AG10803 (cell line): ENCODE measurements at regions not wholly inside any gene's neighbourhood (a gene's known extent, or its start where the extent isn't known, plus 50 kb on each side); places are given as distances from the start of the nearest gene placed in this dataset.

ENCODE experiments used
- DNase-seq: peaks from one replicate; pipeline ENCODE4 v3.0.0; 2010; ENCODE audit warnings: low read depth
- H3K4me3 ChIP-seq: 2 replicates; pipeline ENCODE4 v1.5.1; 2011; ENCODE audit warnings: mild to moderate bottlenecking, low read length, control low read depth
- TF ChIP-seq, protein P1 (sequence below): conservative IDR thresholded peaks from 2 replicates; pipeline ENCODE4 v1.5.1; 2011; ENCODE audit warnings: mild to moderate bottlenecking, low read length, control low read depth, inconsistent platforms

DNA sequence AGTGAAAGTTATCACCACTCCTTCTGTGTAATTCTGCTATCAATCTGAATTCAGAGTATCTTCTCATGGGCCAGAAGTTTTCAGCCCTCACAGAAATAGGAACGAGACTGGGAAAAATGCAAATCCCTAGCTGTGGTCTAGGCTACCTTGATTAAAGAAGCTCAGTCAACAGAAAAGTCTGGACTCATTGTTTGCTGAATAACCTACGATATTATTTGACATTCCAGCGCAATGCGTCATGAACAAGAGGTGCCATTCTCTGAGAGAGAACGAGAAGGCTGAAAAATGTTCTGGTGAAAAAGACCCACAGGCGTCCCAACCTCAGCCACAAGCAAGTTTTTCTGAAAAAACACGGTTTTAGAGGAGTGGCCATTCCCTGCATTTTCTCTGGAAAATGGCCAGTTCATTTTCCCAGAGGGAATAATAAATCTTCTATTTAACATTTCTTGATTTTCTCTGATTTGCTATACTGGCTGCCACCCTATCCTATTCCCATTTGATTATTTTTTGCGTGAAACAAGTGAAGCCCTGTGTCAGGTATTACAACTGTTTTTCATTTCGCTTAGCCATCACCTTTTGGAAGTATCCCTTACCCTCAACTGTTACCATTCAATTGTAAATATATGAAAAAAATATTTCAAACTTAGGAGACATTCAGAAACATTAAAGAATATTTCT lies 1117.6 kb upstream of the PRKX start:
- TF ChIP-seq, protein P1, sequence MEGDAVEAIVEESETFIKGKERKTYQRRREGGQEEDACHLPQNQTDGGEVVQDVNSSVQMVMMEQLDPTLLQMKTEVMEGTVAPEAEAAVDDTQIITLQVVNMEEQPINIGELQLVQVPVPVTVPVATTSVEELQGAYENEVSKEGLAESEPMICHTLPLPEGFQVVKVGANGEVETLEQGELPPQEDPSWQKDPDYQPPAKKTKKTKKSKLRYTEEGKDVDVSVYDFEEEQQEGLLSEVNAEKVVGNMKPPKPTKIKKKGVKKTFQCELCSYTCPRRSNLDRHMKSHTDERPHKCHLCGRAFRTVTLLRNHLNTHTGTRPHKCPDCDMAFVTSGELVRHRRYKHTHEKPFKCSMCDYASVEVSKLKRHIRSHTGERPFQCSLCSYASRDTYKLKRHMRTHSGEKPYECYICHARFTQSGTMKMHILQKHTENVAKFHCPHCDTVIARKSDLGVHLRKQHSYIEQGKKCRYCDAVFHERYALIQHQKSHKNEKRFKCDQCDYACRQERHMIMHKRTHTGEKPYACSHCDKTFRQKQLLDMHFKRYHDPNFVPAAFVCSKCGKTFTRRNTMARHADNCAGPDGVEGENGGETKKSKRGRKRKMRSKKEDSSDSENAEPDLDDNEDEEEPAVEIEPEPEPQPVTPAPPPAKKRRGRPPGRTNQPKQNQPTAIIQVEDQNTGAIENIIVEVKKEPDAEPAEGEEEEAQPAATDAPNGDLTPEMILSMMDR, result no peak
- H3K4me3 ChIP-seq, result no peak overlapping the region
- no peak for DNase-seq

DNA sequence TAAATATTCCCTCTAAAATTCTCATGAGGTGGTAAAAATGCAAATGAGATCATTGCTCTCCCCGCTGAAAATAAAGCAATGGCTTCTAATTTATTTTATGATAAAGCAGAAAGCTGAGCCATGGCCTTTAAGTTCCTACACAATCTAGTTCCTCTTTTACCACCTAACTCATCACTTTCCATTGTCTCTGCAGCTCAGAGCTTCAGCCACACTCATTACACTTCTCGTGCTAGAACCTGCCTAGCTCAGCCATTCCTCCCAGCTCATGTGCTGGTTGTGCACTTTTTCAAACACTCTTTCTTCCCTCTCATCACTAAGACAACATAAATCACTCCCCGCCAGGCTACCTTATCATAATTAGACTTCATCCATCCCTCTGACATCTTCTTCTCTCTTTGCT lies 1112.1 kb upstream of the PRKX start:
- H3K4me3 ChIP-seq, result no peak overlapping the region
- TF ChIP-seq, protein P1, result no peak
- no peak for DNase-seq

DNA sequence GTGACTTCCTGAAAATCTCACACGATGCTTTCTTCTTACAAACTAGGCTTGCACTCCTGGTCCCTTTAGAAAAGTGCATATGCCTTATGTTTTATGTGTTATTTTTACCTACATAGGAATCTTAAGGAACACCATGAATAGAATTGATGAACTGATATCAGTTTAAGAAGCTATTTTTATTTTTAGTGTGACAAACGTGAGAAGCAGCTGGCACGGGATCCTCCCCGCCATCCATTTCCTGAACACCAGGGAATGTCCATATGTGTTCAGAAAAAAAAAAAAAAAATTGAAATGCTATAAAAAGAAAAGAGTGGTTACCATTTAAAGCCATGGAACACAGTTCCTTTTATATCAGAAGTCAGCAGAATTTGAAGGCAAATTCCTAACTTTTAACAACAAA lies 1096.1 kb upstream of the PRKX start:
- H3K4me3 ChIP-seq, result no peak overlapping the region
- TF ChIP-seq, protein P1, result no peak
- no peak for DNase-seq

DNA sequence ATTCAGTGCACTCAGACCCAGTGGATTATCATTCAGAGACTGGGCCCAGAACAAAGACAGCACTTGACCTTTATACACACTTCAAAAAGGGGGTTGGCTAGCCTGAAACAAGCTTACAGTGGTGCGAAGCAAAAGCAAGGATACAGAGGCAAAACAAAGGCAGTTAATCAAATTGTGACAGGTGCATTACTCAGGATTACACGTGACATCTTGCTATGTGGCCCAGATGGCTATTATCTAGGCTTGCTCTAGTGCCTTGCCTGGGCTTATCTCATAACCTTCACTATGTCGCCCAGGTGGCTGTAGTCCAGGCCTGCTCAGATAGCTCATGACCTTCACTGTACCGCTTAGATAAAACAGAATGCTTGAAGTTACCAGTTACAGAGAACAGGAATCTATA lies 1092.1 kb upstream of the PRKX start:
- TF ChIP-seq, protein P1, result no peak
- DNase-seq, result no peak

DNA sequence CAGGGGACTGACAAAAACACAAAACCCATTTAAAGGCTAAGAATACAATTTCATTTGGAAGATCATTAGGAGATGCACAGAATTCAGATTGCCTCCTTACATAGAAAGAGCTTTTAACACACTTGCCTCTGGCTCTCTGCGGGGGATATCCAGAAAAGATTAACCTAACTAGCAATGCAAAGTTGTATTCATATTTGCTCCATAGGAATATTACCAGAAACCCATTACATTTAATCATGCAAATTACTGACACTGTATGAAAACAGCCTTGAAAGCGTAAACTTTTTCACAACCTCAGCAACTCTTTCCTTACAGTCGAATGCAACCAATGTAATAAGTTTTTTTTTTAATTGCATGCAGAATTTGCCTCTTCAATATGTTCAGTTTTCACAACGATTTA lies 1087.3 kb upstream of the PRKX start:
- DNase-seq, result no peak
- no peak overlapping the region for H3K4me3 ChIP-seq
- TF ChIP-seq, protein P1, result no peak

More for the DNA sequence above, 1092.1 kb upstream of the PRKX start:
- no peak overlapping the region for H3K4me3 ChIP-seq

DNA sequence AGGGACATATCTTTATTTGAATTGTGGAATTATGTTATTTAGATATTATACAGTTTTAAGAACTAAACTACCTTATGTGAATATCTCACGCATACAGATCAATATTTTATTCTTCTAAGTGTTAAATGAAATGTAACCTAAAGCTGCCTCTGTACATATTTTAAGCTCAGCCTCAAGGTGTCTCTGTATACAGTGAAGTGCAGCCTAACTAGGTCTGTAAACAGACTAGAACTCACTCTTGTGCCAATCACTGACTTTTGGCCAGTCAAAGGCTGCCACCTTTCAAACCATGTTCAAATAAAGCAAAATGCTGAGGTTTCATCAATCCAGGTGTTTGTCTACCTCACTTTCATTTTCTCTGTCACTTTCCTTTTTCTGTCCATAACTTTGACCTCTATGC lies 1074.5 kb upstream of the PRKX start:
- no peak overlapping the region for H3K4me3 ChIP-seq
- TF ChIP-seq, protein P1, result no peak
- DNase-seq, result no peak

DNA sequence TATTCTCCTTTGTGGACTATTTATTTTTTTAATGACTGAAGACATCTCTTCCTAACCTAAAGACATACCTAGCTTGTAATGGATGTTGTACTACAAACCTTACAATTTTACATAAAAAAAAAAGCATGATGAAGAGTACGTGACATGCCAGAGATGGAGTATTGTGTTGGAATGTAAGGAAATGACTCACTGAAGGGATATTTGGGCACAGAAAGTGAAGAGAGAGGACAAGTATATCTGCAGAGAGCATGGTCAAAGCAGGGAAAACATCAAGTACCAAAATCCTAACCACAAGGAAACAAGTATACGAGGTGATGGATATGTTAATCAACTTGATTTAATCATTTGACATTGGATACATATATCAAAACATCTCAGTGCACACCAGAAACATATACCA lies 1051.4 kb upstream of the PRKX start:
- TF ChIP-seq, protein P1, result no peak
- no peak overlapping the region for H3K4me3 ChIP-seq
- DNase-seq, result no peak
